IMR-90 (cell line): ENCODE measurements at regions not wholly inside any gene's neighbourhood (a gene's known extent, or its start where the extent isn't known, plus 50 kb on each side); places are given as distances from the start of the nearest gene placed in this dataset.

Source experiments
- ATAC-seq: fragments of 200-7000 bp; cut with Tn5 transposase; 2 replicates; pipeline ENCODE4 v1.9.1; 2020; ENCODE audit warnings: low read depth, mild to moderate bottlenecking, moderate library complexity
- BruUV-seq: library from RNA; stranded (reverse); fragments of 400-500 nt; replicated peaks from 2 replicates; lab custom pipeline; 2021; lab: Mats Ljungman, UMichigan
- CTCF ChIA-PET: fragments of 300-600 bp; formaldehyde crosslinking; extraction: SDS; loops from one replicate; lab custom pipeline; 2021; ENCODE audit warnings: antibody characterized with exemption; lab: Yijun Ruan, JAX
- POLR2A ChIA-PET: fragments of 300-600 bp; sonication (Branson Sonifier 250); formaldehyde crosslinking; loops from one replicate; lab custom pipeline; 2022; ENCODE audit warnings: antibody characterized with exemption; ENCODE audit not compliant: unreplicated experiment; lab: Charles Lee
- DNase-seq: peaks from one replicate; pipeline ENCODE4 v3.0.0; 2013
- H2AFZ ChIP-seq: replicated peaks from 2 replicates; pipeline ENCODE3; 2013; ENCODE audit warnings: low read length, mild to moderate bottlenecking; ENCODE audit not compliant: poor library complexity
- H2AK5ac ChIP-seq: 2 replicates; pipeline ENCODE4 v1.6.1; 2013; ENCODE audit warnings: low read depth, low read length, inconsistent platforms
- H2AK9ac ChIP-seq: replicated peaks from 2 replicates; pipeline ENCODE3; 2013; ENCODE audit warnings: mild to moderate bottlenecking, low read depth, low read length, moderate library complexity; ENCODE audit not compliant: poor library complexity
- H2BK120ac ChIP-seq: 2 replicates; pipeline ENCODE4 v1.6.1; 2013; ENCODE audit warnings: low read depth, low read length, inconsistent platforms
- H2BK15ac ChIP-seq: 3 replicates; pipeline ENCODE4 v1.6.1; 2013; ENCODE audit warnings: low read depth, low read length, inconsistent platforms
- H2BK20ac ChIP-seq: 2 replicates; pipeline ENCODE4 v1.6.1; 2013; ENCODE audit warnings: low read depth, mild to moderate bottlenecking, inconsistent platforms, low read length, moderate library complexity
- H2BK5ac ChIP-seq: 2 replicates; pipeline ENCODE4 v1.6.1; 2013; ENCODE audit warnings: mild to moderate bottlenecking, low read depth, low read length, inconsistent platforms; ENCODE audit not compliant: poor library complexity, severe bottlenecking
- H3K14ac ChIP-seq: replicated peaks from 2 replicates; pipeline ENCODE4 v1.6.1; 2013; ENCODE audit warnings: low read depth, low read length, inconsistent platforms
- H3K18ac ChIP-seq: 2 replicates; pipeline ENCODE4 v1.6.1; 2013; ENCODE audit warnings: low read depth, low read length, control low read depth
- H3K23ac ChIP-seq: 2 replicates; pipeline ENCODE4 v1.6.1; 2013; ENCODE audit warnings: low read depth, low read length, inconsistent platforms
- H3K27ac ChIP-seq: 2 replicates; pipeline ENCODE4 v1.5.1; 2013; ENCODE audit warnings: mild to moderate bottlenecking, control low read depth, low read length; ENCODE audit not compliant: insufficient read depth
- H3K27me3 ChIP-seq: 2 replicates; pipeline ENCODE4 v1.6.1; 2013; ENCODE audit warnings: low read length; ENCODE audit not compliant: control insufficient read depth, insufficient read depth
- H3K36me3 ChIP-seq: 2 replicates; pipeline ENCODE4 v1.6.1; 2013; ENCODE audit warnings: low read length, mixed read lengths; ENCODE audit not compliant: control insufficient read depth, insufficient read depth
- H3K4ac ChIP-seq: 2 replicates; pipeline ENCODE4 v1.6.1; 2013; ENCODE audit warnings: low read depth, low read length, inconsistent platforms
- H3K4me1 ChIP-seq: 2 replicates; pipeline ENCODE4 v1.6.1; 2013; ENCODE audit warnings: low read length, mixed read lengths; ENCODE audit not compliant: control insufficient read depth, insufficient read depth
- H3K4me2 ChIP-seq: 2 replicates; pipeline ENCODE4 v1.6.1; 2013; ENCODE audit warnings: low read depth, mild to moderate bottlenecking, control low read depth, low read length, moderate library complexity
- H3K4me3 ChIP-seq: 2 replicates; pipeline ENCODE4 v1.5.1; 2013; ENCODE audit warnings: low read depth, mild to moderate bottlenecking, control low read depth, low read length, moderate library complexity; ENCODE audit not compliant: insufficient read depth
- H3K56ac ChIP-seq: 2 replicates; pipeline ENCODE4 v1.6.1; 2013; ENCODE audit warnings: low read length, inconsistent platforms; ENCODE audit not compliant: insufficient read depth; ENCODE audit errors: extremely low read depth
- H3K79me1 ChIP-seq, 2 experiments: 2 replicates each; pipeline ENCODE4 v1.6.1; 2013; ENCODE audit warnings: low read length in 2 of 2, inconsistent platforms in 1 of 2, low read depth in 1 of 2
- H3K9ac ChIP-seq: 2 replicates; pipeline ENCODE4 v1.6.1; 2013; ENCODE audit warnings: low read depth, low read length, control low read depth
- H3K9me1 ChIP-seq: 2 replicates; pipeline ENCODE4 v1.6.1; 2013; ENCODE audit warnings: low read length, inconsistent platforms; ENCODE audit not compliant: insufficient read depth
- H3K9me3 ChIP-seq: 2 replicates; pipeline ENCODE4 v1.6.1; 2013; ENCODE audit warnings: low read length; ENCODE audit not compliant: control insufficient read depth, insufficient read depth
- H4K20me1 ChIP-seq: 2 replicates; pipeline ENCODE4 v1.6.1; 2013; ENCODE audit warnings: low read length, inconsistent platforms; ENCODE audit not compliant: insufficient read depth
- H4K5ac ChIP-seq: 2 replicates; pipeline ENCODE4 v1.6.1; 2013; ENCODE audit warnings: mild to moderate bottlenecking, low read depth, low read length, control low read depth
- H4K8ac ChIP-seq, 2 experiments: 2 replicates each; pipeline ENCODE4 v1.6.1; 2013; ENCODE audit warnings: low read depth in 2 of 2, low read length in 2 of 2, control low read depth in 1 of 2, inconsistent platforms in 1 of 2
- H4K91ac ChIP-seq: 2 replicates; pipeline ENCODE4 v1.6.1; 2013; ENCODE audit warnings: low read depth, low read length, inconsistent platforms; ENCODE audit not compliant: insufficient read depth
- POLR2A ChIP-seq: IDR thresholded peaks from 2 replicates; pipeline ENCODE4 v1.6.1; 2012; ENCODE audit warnings: mild to moderate bottlenecking, low read depth, low read length
- dilution Hi-C: fragments of 300-500 bp; cut with HindIII; formaldehyde crosslinking; loops from one replicate; pipeline ENCODE4 v1.14.3; 2018; ENCODE audit warnings: low sequenced_read_pairs; ENCODE audit not compliant: unreplicated experiment
- in situ Hi-C: fragments of 300-500 bp; cut with MboI; formaldehyde crosslinking; loops from 3 replicates; pipeline ENCODE4 v1.14.3; 2019; ENCODE audit warnings: low sequenced_read_pairs, inconsistent platforms, mixed read lengths
- intact Hi-C: fragments of 100-400 bp; cut with micrococcal nuclease; formaldehyde crosslinking; loops from 2 replicates; pipeline ENCODE4 v1.10.0; 2022
- TF ChIP-seq, protein P1 (sequence below): conservative IDR thresholded peaks from 2 replicates; pipeline ENCODE4 v1.5.1; 2012; ENCODE audit warnings: mild to moderate bottlenecking, low read depth, low read length, improper control_type of control experiment
- TF ChIP-seq, protein P2 (sequence below): fragments of 150-350 bp; IDR thresholded peaks from 2 replicates; pipeline ENCODE4 v1.6.1; 2017; ENCODE audit warnings: mild to moderate bottlenecking, antibody characterized with exemption, low read length, low read depth

DNA sequence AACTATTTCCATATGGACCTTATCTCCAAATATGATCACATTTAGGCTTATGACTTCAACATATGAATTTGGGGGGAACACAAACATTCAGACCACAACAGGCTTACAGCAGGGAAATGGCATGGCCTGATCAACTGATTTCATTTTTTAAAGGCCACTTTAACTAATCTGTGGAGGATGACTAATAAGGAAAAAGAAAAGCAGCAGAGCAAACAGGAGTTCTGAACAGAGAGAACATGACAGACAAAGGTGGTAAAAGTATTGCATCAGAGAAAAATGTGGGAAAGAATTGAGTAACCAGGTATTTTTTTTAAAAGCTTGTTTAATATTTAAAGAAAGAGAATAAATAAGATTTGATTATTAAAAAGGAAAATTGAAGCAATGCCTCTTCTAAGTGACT lies 366.1 kb upstream of the TMPO start:
- H4K8ac ChIP-seq, result no peak overlapping the region
- no peak overlapping the region for H3K9ac ChIP-seq
- no peak overlapping the region for H2BK120ac ChIP-seq
- no peak overlapping the region for H3K4ac ChIP-seq
- no peak overlapping the region for H2BK15ac ChIP-seq
- H3K9me1 ChIP-seq, result no peaks in the 10 kb centered on the region
- no peaks in the 10 kb centered on the region for H3K27me3 ChIP-seq
- no peak overlapping the region for H2AK5ac ChIP-seq
- intact Hi-C loops, result no loop called here
- ChIA-PET CTCF (no interaction called here), POLR2A (no interaction called here)
- H2AFZ ChIP-seq, result no peak overlapping the region
- BruUV-seq, result no TSS peak
- no peak overlapping the region for H2BK5ac ChIP-seq
- H3K56ac ChIP-seq, result no peak overlapping the region
- DNase-seq (no peak), ATAC-seq (no peak)
- TF ChIP-seq, protein P1, sequence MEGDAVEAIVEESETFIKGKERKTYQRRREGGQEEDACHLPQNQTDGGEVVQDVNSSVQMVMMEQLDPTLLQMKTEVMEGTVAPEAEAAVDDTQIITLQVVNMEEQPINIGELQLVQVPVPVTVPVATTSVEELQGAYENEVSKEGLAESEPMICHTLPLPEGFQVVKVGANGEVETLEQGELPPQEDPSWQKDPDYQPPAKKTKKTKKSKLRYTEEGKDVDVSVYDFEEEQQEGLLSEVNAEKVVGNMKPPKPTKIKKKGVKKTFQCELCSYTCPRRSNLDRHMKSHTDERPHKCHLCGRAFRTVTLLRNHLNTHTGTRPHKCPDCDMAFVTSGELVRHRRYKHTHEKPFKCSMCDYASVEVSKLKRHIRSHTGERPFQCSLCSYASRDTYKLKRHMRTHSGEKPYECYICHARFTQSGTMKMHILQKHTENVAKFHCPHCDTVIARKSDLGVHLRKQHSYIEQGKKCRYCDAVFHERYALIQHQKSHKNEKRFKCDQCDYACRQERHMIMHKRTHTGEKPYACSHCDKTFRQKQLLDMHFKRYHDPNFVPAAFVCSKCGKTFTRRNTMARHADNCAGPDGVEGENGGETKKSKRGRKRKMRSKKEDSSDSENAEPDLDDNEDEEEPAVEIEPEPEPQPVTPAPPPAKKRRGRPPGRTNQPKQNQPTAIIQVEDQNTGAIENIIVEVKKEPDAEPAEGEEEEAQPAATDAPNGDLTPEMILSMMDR, result no peak
- no peak for TF ChIP-seq POLR2A
- TF ChIP-seq, protein P2, sequence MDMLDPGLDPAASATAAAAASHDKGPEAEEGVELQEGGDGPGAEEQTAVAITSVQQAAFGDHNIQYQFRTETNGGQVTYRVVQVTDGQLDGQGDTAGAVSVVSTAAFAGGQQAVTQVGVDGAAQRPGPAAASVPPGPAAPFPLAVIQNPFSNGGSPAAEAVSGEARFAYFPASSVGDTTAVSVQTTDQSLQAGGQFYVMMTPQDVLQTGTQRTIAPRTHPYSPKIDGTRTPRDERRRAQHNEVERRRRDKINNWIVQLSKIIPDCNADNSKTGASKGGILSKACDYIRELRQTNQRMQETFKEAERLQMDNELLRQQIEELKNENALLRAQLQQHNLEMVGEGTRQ, result no peak
- H3K79me1 ChIP-seq, result no peaks in the 10 kb centered on the region
- H3K23ac ChIP-seq, result no peak overlapping the region
- dilution Hi-C loops, result no loop called here
- H3K36me3 ChIP-seq, result no peaks in the 10 kb centered on the region
- H4K5ac ChIP-seq, result no peak overlapping the region
- no peak overlapping the region for H3K4me2 ChIP-seq
- H3K27ac ChIP-seq, result no peak overlapping the region
- H3K4me1 ChIP-seq, result no peaks in the 10 kb centered on the region
- no peak overlapping the region for H2BK20ac ChIP-seq
- no peak overlapping the region for H3K18ac ChIP-seq
- no peak overlapping the region for H4K91ac ChIP-seq
- in situ Hi-C loops, result no loop called here
- no peak overlapping the region for H2AK9ac ChIP-seq
- no peaks in the 10 kb centered on the region for H3K9me3 ChIP-seq
- H4K20me1 ChIP-seq, result no peaks in the 10 kb centered on the region
- no peak overlapping the region for H3K4me3 ChIP-seq
- H3K14ac ChIP-seq, result no peak overlapping the region
